Prostate gland (tissue), 2 donors: ENCODE measurements at regions not wholly inside any gene's neighbourhood (a gene's known extent, or its start where the extent isn't known, plus 50 kb on each side); places are given as distances from the start of the nearest gene placed in this dataset.

Source experiments
- DNase-seq: peaks from one replicate; pipeline ENCODE4 v3.0.0-alpha.2; 2019; ENCODE audit warnings: low spot score
- H3K27ac ChIP-seq, 2 donors: fragments of 200-600 bp; sonication (generic); 2 replicates each; pipeline ENCODE4 v1.5.1; 2017 to 2019
- H3K27me3 ChIP-seq: fragments of 200-600 bp; sonication (generic); replicated peaks from 2 replicates; pipeline ENCODE4 v1.5.1; 2019; ENCODE audit not compliant: insufficient read depth
- H3K36me3 ChIP-seq, 2 donors: fragments of 200-600 bp; sonication (generic); 1 replicate in 1 of 2; 2 replicates in 1 of 2; pipeline versions ENCODE4 v1.5.1 to v1.8.1; 2017 to 2019
- H3K4me1 ChIP-seq: fragments of 200-600 bp; sonication (generic); replicated peaks from 2 replicates; pipeline ENCODE4 v1.5.1; 2019
- H3K4me3 ChIP-seq, 2 donors: fragments of 200-600 bp; sonication (generic); 2 replicates each; pipeline ENCODE4 v1.5.1; 2017 to 2019
- H3K9me3 ChIP-seq: fragments of 200-600 bp; sonication (generic); 2 replicates; pipeline ENCODE4 v1.5.1; 2017
- CTCF ChIP-seq, 4 experiments: fragments of 200-600 bp in 2 of 4; fragments of 450-650 bp in 2 of 4; sonication (generic) in 2 of 4; IDR thresholded peaks; 1 replicate in 3 of 4; 2 replicates in 1 of 4; pipeline ENCODE4 v1.5.1; 2016 to 2019; ENCODE audit warnings: antibody characterized with exemption in 4 of 4, mild to moderate bottlenecking in 2 of 4, moderate library complexity in 2 of 4
- POLR2A ChIP-seq: fragments of 450-650 bp; IDR thresholded peaks from one replicate; pipeline ENCODE4 v1.6.1; 2016; ENCODE audit warnings: antibody characterized with exemption, mild to moderate bottlenecking
- POLR2AphosphoS5 ChIP-seq: sonication (generic); formaldehyde crosslinking; IDR thresholded peaks from one replicate; pipeline ENCODE4 v1.6.1; 2017; ENCODE audit warnings: antibody characterized with exemption
- WGBS: methylation state at CpG from one replicate; pipeline ENCODE4 v1.1.5; 2018; 5-methylcytosine and 5-hydroxymethylcytosine counted together
- intact Hi-C: fragments of 100-400 bp; cut with DNase I; formaldehyde crosslinking; loops from one replicate; pipeline ENCODE4 v1.14.2; 2022

- intact Hi-C loops: no loop called here
- H3K4me3 ChIP-seq: no peak overlapping the region
- WGBS: 7% methylated on average over 1 of the region's 1 CpG
- DNase-seq: no peak
- no peak overlapping the region for H3K27ac ChIP-seq
- H3K27me3 ChIP-seq: no peaks in the 10 kb centered on the region
- no peaks in the 10 kb centered on the region for H3K36me3 ChIP-seq
- H3K9me3 ChIP-seq: no peaks in the 10 kb centered on the region
- no peaks in the 10 kb centered on the region for H3K4me1 ChIP-seq
- TF ChIP-seq POLR2A (no peak), POLR2AphosphoS5 (no peak), CTCF (IDR thresholded peaks at IDR 0.05) (no peak)
Observed at GRCh38 chr18:71327850-71328249, 1039.0 kb downstream of the SOCS6 start.

GRCh38 chr18:71327441-71327840 is 1038.6 kb downstream of the SOCS6 start:
- WGBS: 44% methylated on average over 5 of the region's 5 CpGs
- H3K4me3 ChIP-seq: no peak overlapping the region
- no peaks in the 10 kb centered on the region for H3K9me3 ChIP-seq
- TF ChIP-seq CTCF (IDR thresholded peaks at IDR 0.05): no peak
- no peak for TF ChIP-seq POLR2AphosphoS5
- no peak for TF ChIP-seq POLR2A
- no peaks in the 10 kb centered on the region for H3K36me3 ChIP-seq
- no peak overlapping the region for H3K27ac ChIP-seq
- no peaks in the 10 kb centered on the region for H3K4me1 ChIP-seq
- intact Hi-C loops: no loop called here
- H3K27me3 ChIP-seq: no peaks in the 10 kb centered on the region
- DNase-seq: no peak

DNA sequence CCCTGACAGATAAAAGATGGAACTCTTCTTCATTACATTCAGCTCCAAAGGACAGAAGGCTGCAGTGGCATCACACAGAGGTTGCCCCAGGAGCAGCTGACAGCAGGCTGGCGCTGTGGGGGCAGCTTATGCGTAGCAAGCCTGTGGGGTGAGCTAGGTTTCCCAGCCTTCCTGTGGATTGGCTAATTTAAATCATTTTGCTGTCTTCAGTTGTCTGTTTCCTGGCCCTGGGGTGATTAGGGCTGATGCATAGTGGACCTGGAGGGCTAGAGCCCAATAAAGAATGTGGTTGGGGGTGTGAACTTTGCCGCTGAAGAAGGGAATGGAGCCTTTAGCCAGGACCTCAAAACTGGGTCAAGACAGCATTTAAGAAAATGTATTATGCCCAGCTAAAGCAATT is 1038.0 kb downstream of the SOCS6 start:
- Histone ChIP-seq H3K27me3 (no peaks in the 10 kb centered on the region), H3K9me3 (no peaks in the 10 kb centered on the region), H3K36me3 (no peaks in the 10 kb centered on the region), H3K4me1 (no peaks in the 10 kb centered on the region), H3K27ac (no peak overlapping the region), H3K4me3 (no peak overlapping the region)
- intact Hi-C loops: no loop called here
- 73% methylated on average over 3 of the region's 3 CpGs for WGBS
- no peak for TF ChIP-seq CTCF (IDR thresholded peaks at IDR 0.05)
- TF ChIP-seq POLR2AphosphoS5: no peak
- TF ChIP-seq POLR2A: no peak
- DNase-seq: no peak

GRCh38 chr18:71324356-71324755 is 1035.5 kb downstream of the SOCS6 start:
- no peak for DNase-seq
- Histone ChIP-seq H3K9me3 (no peaks in the 10 kb centered on the region), H3K4me3 (no peak overlapping the region), H3K27me3 (no peaks in the 10 kb centered on the region), H3K36me3 (no peaks in the 10 kb centered on the region), H3K4me1 (no peaks in the 10 kb centered on the region), H3K27ac (no peak overlapping the region)
- intact Hi-C loops: no loop called here
- TF ChIP-seq CTCF (IDR thresholded peaks at IDR 0.05) (no peak), POLR2A (no peak)
- whole genome bisulfite sequencing: 68% methylated on average over 1 of the region's 1 CpG

GRCh38 chr18:71322201-71322600 is 1033.4 kb downstream of the SOCS6 start:
- DNase-seq: no peak
- intact Hi-C loops: no loop called here
- Histone ChIP-seq H3K27me3 (no peaks in the 10 kb centered on the region), H3K4me3 (no peak overlapping the region), H3K4me1 (no peaks in the 10 kb centered on the region), H3K27ac (no peak overlapping the region), H3K9me3 (no peaks in the 10 kb centered on the region), H3K36me3 (no peaks in the 10 kb centered on the region)
- WGBS: 11% methylated on average over 3 of the region's 3 CpGs
- TF ChIP-seq POLR2AphosphoS5: no peak
- no peak for TF ChIP-seq CTCF (IDR thresholded peaks at IDR 0.05)
- no peak for TF ChIP-seq POLR2A
